ENCODE measurements at regions not wholly inside any gene's neighbourhood (a gene's known extent, or its start where the extent isn't known, plus 50 kb on each side); places are given as distances from the start of the nearest gene placed in this dataset.

GRCh38 chr20:10800288-10800687 lies 126.5 kb upstream of the JAG1 start:
- no peak overlapping the region for H2AFZ ChIP-seq (ENCODE audit: low read depth)
- no peak overlapping the region for H3K4me2 ChIP-seq
- no peaks in the 10 kb centered on the region for H3F3A ChIP-seq (replicated peaks; ENCODE audit: insufficient read depth)
- H4K20me1 ChIP-seq (ENCODE audit: insufficient read depth), result no peaks in the 10 kb centered on the region
- H3K9ac ChIP-seq, result no peak overlapping the region
- no peak overlapping the region for H3K4me3 ChIP-seq (ENCODE audit: low read depth in 2 of 2, low read length in 1 of 2)
- no peak for DNase-seq
- WGBS (ENCODE audit: low lambda C conversion rate), result 77% methylated on average over 6 of the region's 6 CpGs
- no peaks in the 10 kb centered on the region for H3K9me3 ChIP-seq
- POLR2A ChIA-PET, result no interaction called here
- H3K36me3 ChIP-seq (replicated peaks in 1 of 2; ENCODE audit: control insufficient read depth in 1 of 2, insufficient read depth in 2 of 2, low read length in 1 of 2), result no peaks in the 10 kb centered on the region
- no peaks in the 10 kb centered on the region for H3K79me2 ChIP-seq (ENCODE audit: insufficient read depth)
- H3K9me2 ChIP-seq, result no peaks in the 10 kb centered on the region
- no peak overlapping the region for H3K27ac ChIP-seq (ENCODE audit: low read depth in 2 of 2, low read length in 1 of 2)
- no peak for TF ChIP-seq CTCF (IDR thresholded peaks at IDR 0.05)
- TF ChIP-seq PBX3 (IDR thresholded peaks at IDR 0.05), result no peak
- no peak for TF ChIP-seq MAX (IDR thresholded peaks at IDR 0.05; ENCODE audit: low read depth)
- no peak for TF ChIP-seq SIN3A (IDR thresholded peaks at IDR 0.05; ENCODE audit: borderline replicate concordance, low read depth, low read length)
- no peak for TF ChIP-seq TAF1 (IDR thresholded peaks at IDR 0.05; ENCODE audit: borderline replicate concordance, low read depth, low read length)
- TF ChIP-seq JUND (IDR thresholded peaks at IDR 0.05), result no peak
- no peak for TF ChIP-seq FOXM1 (IDR thresholded peaks at IDR 0.05; ENCODE audit: low read depth)
- no peak for TF ChIP-seq FOXJ3 (CRISPR knock-in tag; IDR thresholded peaks at IDR 0.05)
- no peak for TF ChIP-seq RFX5 (IDR thresholded peaks at IDR 0.05; ENCODE audit: low read length)
- no peak for TF ChIP-seq USF1 (IDR thresholded peaks at IDR 0.05; ENCODE audit: borderline replicate concordance, low read depth)
- no peak for TF ChIP-seq POLR2AphosphoS5 (IDR thresholded peaks at IDR 0.05; ENCODE audit: low read depth, low read length)
- TF ChIP-seq RCOR1 (IDR thresholded peaks at IDR 0.05; ENCODE audit: low read length), result no peak
- TF ChIP-seq IRF3 (IDR thresholded peaks at IDR 0.05; ENCODE audit: low read depth, low read length), result no peak
- TF ChIP-seq ZBTB33 (IDR thresholded peaks at IDR 0.05; ENCODE audit: borderline replicate concordance, low read depth), result no peak
- no peak for TF ChIP-seq MEF2A (IDR thresholded peaks at IDR 0.05; ENCODE audit: borderline replicate concordance, low read depth)
- no peak for TF ChIP-seq NRF1 (IDR thresholded peaks at IDR 0.05; ENCODE audit: low read depth, low read length)
- no peak for TF ChIP-seq GABPA (IDR thresholded peaks at IDR 0.05; ENCODE audit: low read depth)
- TF ChIP-seq RXRA (IDR thresholded peaks at IDR 0.05; ENCODE audit: borderline replicate concordance, low read depth), result no peak
- no peak for TF ChIP-seq EZH2phosphoT487 (IDR thresholded peaks at IDR 0.05; ENCODE audit: borderline replicate concordance, low read depth)
- CTCF ChIA-PET, result interaction anchor here (1.0 kb wide), 1 partner anchor 22 kb away, joined by 3 read pairs; no protein-coding TSS in a partner anchor
- H3K4me1 ChIP-seq (ENCODE audit: control insufficient read depth in 1 of 2, insufficient read depth in 2 of 2, low read depth in 1 of 2, low read length in 1 of 2), result peaks cover 0 to 3% of the 10 kb centered on the region in 2 experiments; a peak in 1 of 4 replicates
- no peaks in the 10 kb centered on the region for H3K27me3 ChIP-seq (ENCODE audit: insufficient read depth)
